GM19240 (cell line): ENCODE measurements at regions not wholly inside any gene's neighbourhood (a gene's known extent, or its start where the extent isn't known, plus 50 kb on each side); places are given as distances from the start of the nearest gene placed in this dataset.
"Not testable (repeated sequence)": the region's sequence is repeated elsewhere in the genome, so short reads cannot be mapped to it uniquely, and the experiment has no call there.

Experiments used
- DNase-seq: peaks from one replicate; pipeline ENCODE4 v3.0.0; 2011; ENCODE audit warnings: low spot score; ENCODE audit not compliant: insufficient read length

- DNase-seq = no peak
Measured at GRCh38 chr6:135604035-135604860, 106.7 kb upstream of the AHI1 start.

GRCh38 chr6:135605278-135605790, 107.8 kb upstream of the AHI1 start:
- no peak for DNase-seq

DNA sequence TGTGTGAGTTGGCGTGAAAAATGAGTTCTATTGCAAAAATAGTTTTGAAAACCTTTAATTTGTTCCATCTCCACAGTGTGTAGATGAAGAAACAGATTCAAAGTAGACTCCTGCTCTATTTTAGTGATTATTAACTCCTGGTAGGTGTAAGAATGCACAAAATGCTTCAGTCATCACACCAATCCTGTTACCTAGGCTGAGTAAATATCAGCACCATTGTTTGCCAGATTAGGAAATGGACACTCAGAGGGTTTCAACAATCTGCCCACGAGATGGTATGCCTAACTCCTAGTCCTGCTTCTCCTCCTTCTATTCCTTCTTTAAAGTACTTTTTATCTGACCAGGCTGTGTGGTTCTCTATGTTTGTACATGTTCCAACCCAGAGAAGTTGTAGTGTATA, 108.9 kb upstream of the AHI1 start:
- DNase-seq = no peak

- no peak for DNase-seq
Measured at GRCh38 chr6:135608031-135608430, 110.5 kb upstream of the AHI1 start.

GRCh38 chr6:135610192-135610591, 112.7 kb upstream of the AHI1 start:
- not testable (repeated sequence) for DNase-seq

GRCh38 chr6:135616655-135617054, 119.1 kb upstream of the AHI1 start:
- no peak for DNase-seq

- DNase-seq = no peak
Measured at GRCh38 chr6:135617222-135617621, 119.7 kb upstream of the AHI1 start.

- DNase-seq = no peak
Measured at GRCh38 chr6:135622081-135622480, 124.5 kb upstream of the AHI1 start.

DNA sequence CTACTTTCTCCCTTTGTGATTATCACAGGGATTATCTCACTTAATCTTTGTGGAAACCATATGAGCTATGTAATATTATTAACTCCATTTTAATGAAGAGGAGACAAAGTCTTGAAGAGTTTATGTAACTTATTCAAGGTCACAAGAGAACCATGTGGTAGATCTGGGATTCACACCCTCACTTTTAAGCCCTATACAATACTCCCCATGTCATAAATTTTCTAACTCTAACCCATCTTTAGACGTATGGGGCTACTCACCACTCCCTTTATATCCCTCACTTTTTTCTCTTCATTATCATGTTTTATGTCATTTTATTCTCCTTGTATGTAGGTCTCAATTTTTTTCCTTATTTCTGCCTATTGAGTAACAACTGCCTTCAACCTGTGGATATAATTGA, 126.4 kb upstream of the AHI1 start:
- DNase-seq = no peak

- DNase-seq = no peak
Measured at GRCh38 chr6:135624402-135625295, 127.1 kb upstream of the AHI1 start.

DNA sequence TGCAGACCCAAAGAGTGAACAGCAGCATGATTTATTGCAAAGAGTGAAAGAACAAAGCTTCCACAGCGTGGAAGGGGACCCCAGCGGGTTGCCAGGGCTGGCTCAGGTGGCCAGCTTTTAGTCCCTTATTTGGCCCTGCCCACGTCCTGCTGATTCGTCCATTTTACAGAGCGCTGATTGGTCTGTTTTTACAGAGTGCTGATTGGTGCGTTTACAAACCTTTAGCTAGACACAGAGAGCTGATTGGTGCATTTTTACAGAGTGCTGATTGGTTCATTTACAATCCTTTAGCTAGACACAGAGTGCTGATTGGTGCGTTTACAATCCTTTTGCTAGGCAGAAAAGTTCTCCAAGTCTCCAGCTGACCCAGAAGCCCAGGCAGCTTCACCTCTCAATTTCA, 128.5 kb upstream of the AHI1 start:
- DNase-seq = not testable (repeated sequence)

- no peak for DNase-seq
Measured at GRCh38 chr6:135627092-135627715, 129.7 kb upstream of the AHI1 start.

- no peak for DNase-seq
Measured at GRCh38 chr6:135630789-135631376, 133.3 kb upstream of the AHI1 start.

DNA sequence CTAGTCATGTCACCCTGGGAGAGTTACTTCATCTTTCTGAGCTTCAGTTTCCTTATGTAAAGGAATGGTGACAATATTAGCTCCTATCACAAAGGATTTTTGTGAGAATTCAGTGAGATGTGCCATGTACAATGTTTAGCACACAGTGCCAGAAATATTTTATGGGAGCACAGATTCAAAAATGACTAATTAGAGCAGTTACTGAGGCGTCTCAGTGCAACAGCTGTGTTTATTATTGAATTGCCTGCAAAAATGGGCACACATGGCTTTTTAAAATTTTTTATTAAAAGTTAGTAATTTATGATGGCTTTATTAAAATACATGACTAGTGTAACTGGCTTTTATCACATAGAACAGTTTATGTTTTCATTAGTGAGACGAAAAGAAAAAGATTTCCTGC, 134.3 kb upstream of the AHI1 start:
- no peak for DNase-seq

- DNase-seq = no peak
Measured at GRCh38 chr6:135633573-135633972, 136.0 kb upstream of the AHI1 start.

DNA sequence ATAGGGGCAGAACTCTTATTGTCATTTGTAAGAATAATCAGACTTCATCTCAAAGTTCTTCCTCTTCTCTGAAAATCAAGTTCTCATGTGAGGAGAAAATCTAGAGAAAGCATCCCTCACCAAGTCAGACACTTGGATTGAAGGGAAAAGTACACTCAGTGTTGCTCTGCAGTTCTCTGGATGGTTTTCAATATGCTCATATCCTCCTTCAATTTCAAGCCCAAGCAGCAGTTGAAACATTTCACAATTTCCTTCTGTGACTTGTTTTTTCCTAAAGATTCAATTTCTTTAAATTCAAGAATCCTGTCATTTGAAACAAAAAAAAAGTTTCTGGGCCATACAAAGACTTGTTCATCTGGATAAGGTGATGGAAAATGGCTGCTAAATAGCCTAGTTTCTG, 140.2 kb upstream of the AHI1 start:
- no peak for DNase-seq

- DNase-seq = no peak
Measured at GRCh38 chr6:135638108-135638507, 140.6 kb upstream of the AHI1 start.

- no peak for DNase-seq
Measured at GRCh38 chr6:135640048-135640447, 142.5 kb upstream of the AHI1 start.

- DNase-seq = no peak
Measured at GRCh38 chr6:135640449-135641111, 143.0 kb upstream of the AHI1 start.

GRCh38 chr6:135642912-135643311, 145.4 kb upstream of the AHI1 start:
- no peak for DNase-seq

GRCh38 chr6:135644394-135644793, 146.9 kb upstream of the AHI1 start:
- no peak for DNase-seq
